ENCODE measurements at regions not wholly inside any gene's neighbourhood (a gene's known extent, or its start where the extent isn't known, plus 50 kb on each side); places are given as distances from the start of the nearest gene placed in this dataset.

DNA sequence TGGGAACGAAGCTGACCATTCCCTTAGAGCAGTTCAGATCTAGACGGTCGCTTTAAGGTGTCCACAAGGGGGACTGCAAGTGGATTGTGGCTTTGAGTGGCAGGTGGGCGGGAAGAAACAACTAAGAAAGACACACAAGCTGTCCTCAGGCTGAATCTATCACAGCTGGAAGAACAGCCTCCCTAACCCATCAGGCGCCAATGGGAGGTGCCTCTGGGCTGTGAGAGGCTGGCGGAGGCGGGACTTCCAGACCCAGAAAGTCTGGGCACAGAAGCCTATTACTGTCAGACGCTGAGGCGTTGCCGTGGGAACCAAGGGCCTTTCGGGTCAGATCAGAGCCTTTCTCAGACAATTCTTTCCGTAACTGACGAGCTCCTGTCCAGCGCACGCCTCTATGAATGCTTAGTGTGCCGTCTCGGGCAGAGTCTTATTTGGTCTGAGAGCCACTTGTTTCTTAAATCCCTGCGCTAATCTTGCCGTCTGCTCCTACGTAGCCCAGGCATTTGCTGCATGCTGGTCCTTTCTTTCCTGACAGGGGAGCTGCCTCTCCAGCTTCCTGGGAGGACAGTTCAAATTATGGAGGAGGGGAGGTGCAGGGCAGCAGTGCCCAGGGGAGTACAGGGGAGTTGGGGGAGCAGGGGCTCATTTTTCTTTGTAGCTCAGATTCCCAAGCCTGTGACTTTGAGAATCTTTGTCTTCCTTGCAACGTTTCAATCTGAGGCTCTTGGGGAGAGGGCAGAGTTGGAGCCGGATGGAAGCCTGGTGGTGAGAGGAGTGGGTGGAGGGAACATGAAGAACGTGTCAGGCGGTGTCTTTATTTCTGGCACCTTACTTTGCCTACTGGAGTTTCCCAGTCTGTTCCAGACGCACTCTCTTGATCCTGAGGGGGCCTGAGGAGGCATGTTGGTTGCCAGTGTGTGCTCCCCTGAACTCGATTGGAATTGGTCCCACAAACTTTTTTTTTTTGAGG lies 618.7 kb downstream of the KCNJ18 start:
- no peak for TF ChIP-seq KDM5A (IDR thresholded peaks at IDR 0.05)
- TF ChIP-seq, protein P1, sequence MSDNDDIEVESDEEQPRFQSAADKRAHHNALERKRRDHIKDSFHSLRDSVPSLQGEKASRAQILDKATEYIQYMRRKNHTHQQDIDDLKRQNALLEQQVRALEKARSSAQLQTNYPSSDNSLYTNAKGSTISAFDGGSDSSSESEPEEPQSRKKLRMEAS (IDR thresholded peaks at IDR 0.05) = no peak
- TF ChIP-seq ESRRA (IDR thresholded peaks at IDR 0.05; ENCODE audit: borderline replicate concordance, low read length) = no peak
- TF ChIP-seq, protein P2, sequence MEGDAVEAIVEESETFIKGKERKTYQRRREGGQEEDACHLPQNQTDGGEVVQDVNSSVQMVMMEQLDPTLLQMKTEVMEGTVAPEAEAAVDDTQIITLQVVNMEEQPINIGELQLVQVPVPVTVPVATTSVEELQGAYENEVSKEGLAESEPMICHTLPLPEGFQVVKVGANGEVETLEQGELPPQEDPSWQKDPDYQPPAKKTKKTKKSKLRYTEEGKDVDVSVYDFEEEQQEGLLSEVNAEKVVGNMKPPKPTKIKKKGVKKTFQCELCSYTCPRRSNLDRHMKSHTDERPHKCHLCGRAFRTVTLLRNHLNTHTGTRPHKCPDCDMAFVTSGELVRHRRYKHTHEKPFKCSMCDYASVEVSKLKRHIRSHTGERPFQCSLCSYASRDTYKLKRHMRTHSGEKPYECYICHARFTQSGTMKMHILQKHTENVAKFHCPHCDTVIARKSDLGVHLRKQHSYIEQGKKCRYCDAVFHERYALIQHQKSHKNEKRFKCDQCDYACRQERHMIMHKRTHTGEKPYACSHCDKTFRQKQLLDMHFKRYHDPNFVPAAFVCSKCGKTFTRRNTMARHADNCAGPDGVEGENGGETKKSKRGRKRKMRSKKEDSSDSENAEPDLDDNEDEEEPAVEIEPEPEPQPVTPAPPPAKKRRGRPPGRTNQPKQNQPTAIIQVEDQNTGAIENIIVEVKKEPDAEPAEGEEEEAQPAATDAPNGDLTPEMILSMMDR (IDR thresholded peaks at IDR 0.05) = no peak
- TF ChIP-seq, protein P3, sequence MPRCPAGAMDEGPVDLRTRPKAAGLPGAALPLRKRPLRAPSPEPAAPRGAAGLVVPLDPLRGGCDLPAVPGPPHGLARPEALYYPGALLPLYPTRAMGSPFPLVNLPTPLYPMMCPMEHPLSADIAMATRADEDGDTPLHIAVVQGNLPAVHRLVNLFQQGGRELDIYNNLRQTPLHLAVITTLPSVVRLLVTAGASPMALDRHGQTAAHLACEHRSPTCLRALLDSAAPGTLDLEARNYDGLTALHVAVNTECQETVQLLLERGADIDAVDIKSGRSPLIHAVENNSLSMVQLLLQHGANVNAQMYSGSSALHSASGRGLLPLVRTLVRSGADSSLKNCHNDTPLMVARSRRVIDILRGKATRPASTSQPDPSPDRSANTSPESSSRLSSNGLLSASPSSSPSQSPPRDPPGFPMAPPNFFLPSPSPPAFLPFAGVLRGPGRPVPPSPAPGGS (IDR thresholded peaks at IDR 0.05) = no peak
- TF ChIP-seq CHD2 (IDR thresholded peaks at IDR 0.05; ENCODE audit: low read length, partially characterized antibody) = no peak
- no peak for TF ChIP-seq JUNB (IDR thresholded peaks at IDR 0.05)
- TF ChIP-seq, protein P4, sequence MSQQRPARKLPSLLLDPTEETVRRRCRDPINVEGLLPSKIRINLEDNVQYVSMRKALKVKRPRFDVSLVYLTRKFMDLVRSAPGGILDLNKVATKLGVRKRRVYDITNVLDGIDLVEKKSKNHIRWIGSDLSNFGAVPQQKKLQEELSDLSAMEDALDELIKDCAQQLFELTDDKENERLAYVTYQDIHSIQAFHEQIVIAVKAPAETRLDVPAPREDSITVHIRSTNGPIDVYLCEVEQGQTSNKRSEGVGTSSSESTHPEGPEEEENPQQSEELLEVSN (IDR thresholded peaks at IDR 0.05; ENCODE audit: borderline replicate concordance, low read depth) = no peak
- no peak for TF ChIP-seq RFX5 (IDR thresholded peaks at IDR 0.05)
- TF ChIP-seq ZC3H11A (IDR thresholded peaks at IDR 0.05) = no peak
- TF ChIP-seq HDAC2 (IDR thresholded peaks at IDR 0.05) = no peak
- TF ChIP-seq, protein P5, sequence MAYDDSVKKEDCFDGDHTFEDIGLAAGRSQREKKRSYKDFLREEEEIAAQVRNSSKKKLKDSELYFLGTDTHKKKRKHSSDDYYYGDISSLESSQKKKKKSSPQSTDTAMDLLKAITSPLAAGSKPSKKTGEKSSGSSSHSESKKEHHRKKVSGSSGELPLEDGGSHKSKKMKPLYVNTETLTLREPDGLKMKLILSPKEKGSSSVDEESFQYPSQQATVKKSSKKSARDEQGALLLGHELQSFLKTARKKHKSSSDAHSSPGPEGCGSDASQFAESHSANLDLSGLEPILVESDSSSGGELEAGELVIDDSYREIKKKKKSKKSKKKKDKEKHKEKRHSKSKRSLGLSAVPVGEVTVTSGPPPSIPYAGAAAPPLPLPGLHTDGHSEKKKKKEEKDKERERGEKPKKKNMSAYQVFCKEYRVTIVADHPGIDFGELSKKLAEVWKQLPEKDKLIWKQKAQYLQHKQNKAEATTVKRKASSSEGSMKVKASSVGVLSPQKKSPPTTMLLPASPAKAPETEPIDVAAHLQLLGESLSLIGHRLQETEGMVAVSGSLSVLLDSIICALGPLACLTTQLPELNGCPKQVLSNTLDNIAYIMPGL (CRISPR knock-in tag; IDR thresholded peaks at IDR 0.05; ENCODE audit: borderline replicate concordance) = no peak
